K562 (cell line): ENCODE measurements at regions not wholly inside any gene's neighbourhood (a gene's known extent, or its start where the extent isn't known, plus 50 kb on each side); places are given as distances from the start of the nearest gene placed in this dataset.

Experiments
- ATAC-seq: fragments of 200-7000 bp; cut with Tn5 transposase; 3 replicates; pipeline ENCODE4 v1.9.1; 2020; ENCODE audit warnings: moderate library complexity
- BruUV-seq: library from RNA; stranded (reverse); fragments of 400-500 nt; replicated peaks from 2 replicates; lab custom pipeline; 2021; lab: Mats Ljungman, UMichigan
- CTCF ChIA-PET: fragments of 300-600 bp; formaldehyde crosslinking; extraction: SDS; loops from one replicate; lab custom pipeline; 2021; ENCODE audit warnings: low intra/inter-chr PET ratio; lab: Yijun Ruan, JAX
- POLR2A ChIA-PET: fragments of 300-600, 350-650 bp; sonication (Branson Sonifier 250); formaldehyde crosslinking; extraction: SDS; loops from one replicate; lab custom pipeline; 2021; ENCODE audit warnings: antibody characterized with exemption, inconsistent platforms; lab: Yijun Ruan, JAX
- DNase-seq, 4 experiments: peaks; one replicate each; pipeline versions ENCODE4 v3.0.0 to v3.0.0-alpha.2; 2011 to 2018; ENCODE audit warnings: low spot score in 3 of 4, mixed read lengths in 3 of 4; ENCODE audit errors: extremely low read depth in 1 of 4
- FAIRE-seq: peaks from 2 replicates; lab custom pipeline; 2011; peaks lifted over from hg19 to GRCh38; lab: Jason Lieb, UNC
- H2AFZ ChIP-seq: 2 replicates; pipeline ENCODE4 v1.6.0; 2011; ENCODE audit warnings: low read depth, low read length, control low read depth, inconsistent platforms
- H3K27ac ChIP-seq: fragments of 200-600 bp; 3 replicates; pipeline ENCODE4 v1.8.0; 2011; ENCODE audit warnings: low read depth, mild to moderate bottlenecking, control low read depth, inconsistent platforms, low read length, moderate library complexity, mixed read lengths; ENCODE audit errors: extremely low read depth
- H3K27me3 ChIP-seq, 2 experiments: fragments of 300-600 bp in 1 of 2; 2 replicates in 1 of 2; 3 replicates in 1 of 2; pipeline versions ENCODE4 v1.6.0 to v1.8.0; 2011; ENCODE audit warnings: inconsistent platforms in 2 of 2, low read length in 2 of 2, mild to moderate bottlenecking in 1 of 2, mixed read lengths in 1 of 2, moderate library complexity in 1 of 2; ENCODE audit not compliant: control insufficient read depth in 2 of 2, insufficient read depth in 2 of 2
- H3K36me3 ChIP-seq: fragments of 300-600 bp; 3 replicates; pipeline ENCODE4 v1.8.0; 2011; ENCODE audit warnings: mild to moderate bottlenecking, low read length, inconsistent platforms; ENCODE audit not compliant: control insufficient read depth, insufficient read depth
- H3K4me1 ChIP-seq, 2 experiments: fragments of 200-600 bp in 1 of 2; replicated peaks in 1 of 2; 2 replicates in 1 of 2; 3 replicates in 1 of 2; pipeline versions ENCODE4 v1.5.1 to v1.8.0; 2011; ENCODE audit warnings: inconsistent platforms in 2 of 2, low read length in 2 of 2, mild to moderate bottlenecking in 1 of 2, mixed read lengths in 1 of 2, moderate library complexity in 1 of 2; ENCODE audit not compliant: control insufficient read depth in 2 of 2, insufficient read depth in 2 of 2
- H3K4me2 ChIP-seq: 2 replicates; pipeline ENCODE4 v1.6.1; 2011; ENCODE audit warnings: low read length, control low read depth, inconsistent platforms, mixed read lengths; ENCODE audit not compliant: insufficient read depth
- H3K4me3 ChIP-seq: fragments of 200-600 bp; sonication (generic), shearing (Covaris generic); 2 replicates; pipeline ENCODE4 v1.5.1; 2016; ENCODE audit warnings: control low read depth, inconsistent platforms
- H3K79me2 ChIP-seq: fragments of 200-600 bp; 3 replicates; pipeline ENCODE4 v1.8.0; 2011; ENCODE audit warnings: low read length, inconsistent platforms; ENCODE audit not compliant: control insufficient read depth, insufficient read depth
- H3K9ac ChIP-seq, 2 experiments: 2 replicates each; pipeline versions ENCODE4 v1.6.0 to v1.6.1; 2011; ENCODE audit warnings: low read depth in 2 of 2, low read length in 2 of 2, control low read depth in 1 of 2, inconsistent platforms in 1 of 2, mild to moderate bottlenecking in 1 of 2, mixed read lengths in 1 of 2; ENCODE audit not compliant: insufficient read depth in 1 of 2
- H3K9me1 ChIP-seq: one replicate; pipeline ENCODE4 v1.6.0; 2011; ENCODE audit warnings: inconsistent platforms, mild to moderate bottlenecking, low read length, moderate library complexity; ENCODE audit not compliant: control insufficient read depth, insufficient read depth
- H3K9me3 ChIP-seq: replicated peaks from 2 replicates; pipeline ENCODE4 v1.5.1; 2011; ENCODE audit warnings: low read depth, low read length, inconsistent platforms; ENCODE audit not compliant: control insufficient read depth, insufficient read depth
- H4K20me1 ChIP-seq: replicated peaks from 2 replicates; pipeline ENCODE4 v1.6.1; 2011; ENCODE audit warnings: low read length, inconsistent platforms, mixed read lengths; ENCODE audit not compliant: control insufficient read depth, insufficient read depth
- C11orf30 ChIP-seq: fragments of 450-650 bp; IDR thresholded peaks from 2 replicates; pipeline ENCODE4 v1.6.1; 2016; ENCODE audit warnings: low read depth, mild to moderate bottlenecking
- DMBX1 ChIP-seq: fragments of 250-450 bp; sonication (Bioruptor Pico); IDR thresholded peaks from 2 replicates; pipeline ENCODE4 v1.8.0; 2022; ENCODE audit warnings: inconsistent platforms, mild to moderate bottlenecking, moderate library complexity, borderline replicate concordance
- EP300 ChIP-seq: IDR thresholded peaks from 2 replicates; pipeline ENCODE4 v1.6.1; 2012; ENCODE audit warnings: low read length, improper control_type of control experiment
- GABPB1 ChIP-seq: sonication (generic); formaldehyde crosslinking; IDR thresholded peaks from 2 replicates; pipeline ENCODE4 v1.8.0; 2022; ENCODE audit warnings: mild to moderate bottlenecking, missing genetic modification reagents
- GTF2A2 ChIP-seq: IDR thresholded peaks from 2 replicates; pipeline ENCODE4 v1.6.1; 2016; ENCODE audit warnings: mild to moderate bottlenecking, missing genetic modification characterization, missing compliant biosample characterization
- MAFF ChIP-seq: IDR thresholded peaks from 2 replicates; pipeline ENCODE4 v1.6.1; 2012; ENCODE audit warnings: low read length, improper control_type of control experiment
- MAFG ChIP-seq: fragments of 450-650 bp; conservative IDR thresholded peaks from 2 replicates; pipeline ENCODE4 v1.6.1; 2016; ENCODE audit warnings: missing genetic modification characterization, missing compliant biosample characterization
- MAFK ChIP-seq: IDR thresholded peaks from 2 replicates; pipeline ENCODE4 v1.6.1; 2011; ENCODE audit warnings: low read length, improper control_type of control experiment
- PTBP1 ChIP-seq: fragments of 200-400 bp; formaldehyde crosslinking; IDR thresholded peaks from 2 replicates; pipeline ENCODE4 v1.6.1; 2017; ENCODE audit warnings: low read depth, low read length
- RUNX1 ChIP-seq: sonication (generic); IDR thresholded peaks from 2 replicates; pipeline ENCODE4 v1.6.1; 2016; ENCODE audit warnings: antibody characterized with exemption, low read depth
- SAFB ChIP-seq: fragments of 200-400 bp; formaldehyde crosslinking; IDR thresholded peaks from 2 replicates; pipeline ENCODE4 v1.6.1; 2017; ENCODE audit warnings: low read depth, low read length, borderline replicate concordance
- SMAD2 ChIP-seq: fragments of 150-350 bp; IDR thresholded peaks from 2 replicates; pipeline ENCODE4 v1.6.1; 2014; ENCODE audit warnings: low read depth, mild to moderate bottlenecking, low read length
- ZNF217 ChIP-seq: sonication (generic); formaldehyde crosslinking; IDR thresholded peaks from 2 replicates; pipeline ENCODE4 v1.8.0; 2022; ENCODE audit warnings: mild to moderate bottlenecking, missing genetic modification reagents
- ZNF316 ChIP-seq: fragments of 450-650 bp; IDR thresholded peaks from 2 replicates; pipeline ENCODE4 v1.6.1; 2016
- WGBS: fragments of 100-300 bp; shearing (Covaris generic); methylation state at CpG from one replicate; pipeline ENCODE4 v1.1.6; 2016; ENCODE audit warnings: low coverage, mixed read lengths; ENCODE audit not compliant: insufficient coverage; ENCODE audit errors: missing lambda C conversion rate; 5-methylcytosine and 5-hydroxymethylcytosine counted together
- in situ Hi-C: fragments of 300-500 bp; cut with MboI; formaldehyde crosslinking; loops from 4 replicates; pipeline ENCODE4 v1.15.0; 2018; ENCODE audit warnings: inconsistent platforms, mixed read lengths
- intact Hi-C: fragments of 100-400 bp; cut with micrococcal nuclease; formaldehyde crosslinking; loops from 2 replicates; pipeline ENCODE4 v1.14.2; 2022
- TF ChIP-seq, protein P1 (sequence below): sonication (generic); formaldehyde crosslinking; IDR thresholded peaks from 2 replicates; pipeline ENCODE4 v1.8.0; 2022; ENCODE audit warnings: mild to moderate bottlenecking, missing genetic modification reagents
- TF ChIP-seq, protein P2 (sequence below): sonication (generic); formaldehyde crosslinking; IDR thresholded peaks from 2 replicates; pipeline ENCODE4 v1.8.0; 2022; ENCODE audit warnings: mild to moderate bottlenecking, low read depth, missing genetic modification reagents
- TF ChIP-seq, protein P3 (sequence below): fragments of 250-450 bp; sonication (Bioruptor Pico); IDR thresholded peaks from 2 replicates; pipeline ENCODE4 v1.5.1; 2021; ENCODE audit warnings: mild to moderate bottlenecking
- TF ChIP-seq, protein P4 (sequence below): fragments of 250-450 bp; sonication (Bioruptor Pico); IDR thresholded peaks from 2 replicates; pipeline ENCODE4 v1.5.0; 2021; ENCODE audit warnings: mild to moderate bottlenecking, borderline replicate concordance

DNA sequence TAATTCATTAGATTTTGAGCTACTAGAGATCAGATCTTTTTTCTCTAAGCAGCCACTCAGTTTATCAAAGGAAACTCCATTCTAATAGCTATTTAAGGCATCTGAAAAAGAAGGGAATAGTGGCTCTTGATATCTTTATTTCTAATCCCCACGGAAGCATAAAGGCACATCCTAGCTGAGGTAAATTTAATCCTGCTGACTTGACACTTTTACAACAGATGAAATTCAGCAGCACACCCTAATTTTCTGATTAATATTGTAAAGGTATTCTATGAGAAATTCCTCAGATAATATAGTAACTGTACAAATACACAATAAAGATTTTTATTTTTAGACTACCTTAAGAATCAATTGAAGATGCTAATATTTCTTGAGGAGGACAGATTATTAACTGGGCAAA is 916.4 kb downstream of the TMTC2 start:
- no peaks in the 10 kb centered on the region for H3K27me3 ChIP-seq
- POLR2A ChIA-PET = no interaction called here
- H3K4me3 ChIP-seq = no peak overlapping the region
- no peaks in the 10 kb centered on the region for H3K4me1 ChIP-seq
- no peaks in the 10 kb centered on the region for H4K20me1 ChIP-seq
- no peak for ATAC-seq
- no peaks in the 10 kb centered on the region for H3K79me2 ChIP-seq
- no TSS peak for BruUV-seq
- intact Hi-C loops = no loop called here
- H3K4me2 ChIP-seq = no peak overlapping the region
- H3K27ac ChIP-seq = no peak overlapping the region
- no peak overlapping the region for H3K9ac ChIP-seq
- H3K9me1 ChIP-seq = no peaks in the 10 kb centered on the region
- no peaks in the 10 kb centered on the region for H3K36me3 ChIP-seq
- in situ Hi-C loops = no loop called here
- H3K9me3 ChIP-seq = no peaks in the 10 kb centered on the region
- no peak overlapping the region for H2AFZ ChIP-seq
- CTCF ChIA-PET = no interaction called here
- whole genome bisulfite sequencing = 5% methylated on average over 1 of the region's 1 CpG
- no peak for FAIRE-seq
- no peak for DNase-seq
- TF ChIP-seq ZNF217 (CRISPR knock-in tag) (no peak), DMBX1 (CRISPR knock-in tag) (no peak), C11orf30 (peak; percentile 60; the same call in 1 of the 2 replicates), MAFF (peak; percentile 85), PTBP1 (no peak), MAFK (peak; percentile 88), SAFB (no peak), EP300 (no peak), RUNX1 (no peak), ZNF316 (peak; percentile 70), GTF2A2 (tag) (no peak), MAFG (tag) (peak; percentile 68), GABPB1 (no peak), SMAD2 (no peak)
- TF ChIP-seq, protein P1, sequence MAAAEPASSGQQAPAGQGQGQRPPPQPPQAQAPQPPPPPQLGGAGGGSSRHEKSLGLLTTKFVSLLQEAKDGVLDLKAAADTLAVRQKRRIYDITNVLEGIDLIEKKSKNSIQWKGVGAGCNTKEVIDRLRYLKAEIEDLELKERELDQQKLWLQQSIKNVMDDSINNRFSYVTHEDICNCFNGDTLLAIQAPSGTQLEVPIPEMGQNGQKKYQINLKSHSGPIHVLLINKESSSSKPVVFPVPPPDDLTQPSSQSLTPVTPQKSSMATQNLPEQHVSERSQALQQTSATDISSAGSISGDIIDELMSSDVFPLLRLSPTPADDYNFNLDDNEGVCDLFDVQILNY (CRISPR knock-in tag) = no peak
- TF ChIP-seq, protein P2, sequence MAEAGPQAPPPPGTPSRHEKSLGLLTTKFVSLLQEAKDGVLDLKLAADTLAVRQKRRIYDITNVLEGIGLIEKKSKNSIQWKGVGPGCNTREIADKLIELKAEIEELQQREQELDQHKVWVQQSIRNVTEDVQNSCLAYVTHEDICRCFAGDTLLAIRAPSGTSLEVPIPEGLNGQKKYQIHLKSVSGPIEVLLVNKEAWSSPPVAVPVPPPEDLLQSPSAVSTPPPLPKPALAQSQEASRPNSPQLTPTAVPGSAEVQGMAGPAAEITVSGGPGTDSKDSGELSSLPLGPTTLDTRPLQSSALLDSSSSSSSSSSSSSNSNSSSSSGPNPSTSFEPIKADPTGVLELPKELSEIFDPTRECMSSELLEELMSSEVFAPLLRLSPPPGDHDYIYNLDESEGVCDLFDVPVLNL = no peak
- TF ChIP-seq, protein P3, sequence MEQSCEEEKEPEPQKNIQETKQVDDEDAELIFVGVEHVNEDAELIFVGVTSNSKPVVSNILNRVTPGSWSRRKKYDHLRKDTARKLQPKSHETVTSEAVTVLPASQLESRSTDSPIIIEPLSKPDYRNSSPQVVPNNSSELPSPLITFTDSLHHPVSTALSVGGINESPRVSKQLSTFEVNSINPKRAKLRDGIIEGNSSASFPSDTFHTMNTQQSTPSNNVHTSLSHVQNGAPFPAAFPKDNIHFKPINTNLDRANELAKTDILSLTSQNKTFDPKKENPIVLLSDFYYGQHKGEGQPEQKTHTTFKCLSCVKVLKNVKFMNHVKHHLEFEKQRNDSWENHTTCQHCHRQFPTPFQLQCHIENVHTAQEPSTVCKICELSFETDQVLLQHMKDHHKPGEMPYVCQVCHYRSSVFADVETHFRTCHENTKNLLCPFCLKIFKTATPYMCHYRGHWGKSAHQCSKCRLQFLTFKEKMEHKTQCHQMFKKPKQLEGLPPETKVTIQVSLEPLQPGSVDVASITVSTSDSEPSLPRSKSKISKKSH = no peak
- TF ChIP-seq, protein P4, sequence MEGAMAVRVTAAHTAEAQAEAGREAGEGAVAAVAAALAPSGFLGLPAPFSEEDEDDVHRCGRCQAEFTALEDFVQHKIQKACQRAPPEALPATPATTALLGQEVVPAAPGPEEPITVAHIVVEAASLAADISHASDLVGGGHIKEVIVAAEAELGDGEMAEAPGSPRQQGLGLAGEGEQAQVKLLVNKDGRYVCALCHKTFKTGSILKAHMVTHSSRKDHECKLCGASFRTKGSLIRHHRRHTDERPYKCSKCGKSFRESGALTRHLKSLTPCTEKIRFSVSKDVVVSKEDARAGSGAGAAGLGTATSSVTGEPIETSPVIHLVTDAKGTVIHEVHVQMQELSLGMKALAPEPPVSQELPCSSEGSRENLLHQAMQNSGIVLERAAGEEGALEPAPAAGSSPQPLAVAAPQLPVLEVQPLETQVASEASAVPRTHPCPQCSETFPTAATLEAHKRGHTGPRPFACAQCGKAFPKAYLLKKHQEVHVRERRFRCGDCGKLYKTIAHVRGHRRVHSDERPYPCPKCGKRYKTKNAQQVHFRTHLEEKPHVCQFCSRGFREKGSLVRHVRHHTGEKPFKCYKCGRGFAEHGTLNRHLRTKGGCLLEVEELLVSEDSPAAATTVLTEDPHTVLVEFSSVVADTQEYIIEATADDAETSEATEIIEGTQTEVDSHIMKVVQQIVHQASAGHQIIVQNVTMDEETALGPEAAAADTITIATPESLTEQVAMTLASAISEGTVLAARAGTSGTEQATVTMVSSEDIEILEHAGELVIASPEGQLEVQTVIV (CRISPR knock-in tag) = no peak
